ENCODE measurements at regions not wholly inside any gene's neighbourhood (a gene's known extent, or its start where the extent isn't known, plus 50 kb on each side); places are given as distances from the start of the nearest gene placed in this dataset.

DNA sequence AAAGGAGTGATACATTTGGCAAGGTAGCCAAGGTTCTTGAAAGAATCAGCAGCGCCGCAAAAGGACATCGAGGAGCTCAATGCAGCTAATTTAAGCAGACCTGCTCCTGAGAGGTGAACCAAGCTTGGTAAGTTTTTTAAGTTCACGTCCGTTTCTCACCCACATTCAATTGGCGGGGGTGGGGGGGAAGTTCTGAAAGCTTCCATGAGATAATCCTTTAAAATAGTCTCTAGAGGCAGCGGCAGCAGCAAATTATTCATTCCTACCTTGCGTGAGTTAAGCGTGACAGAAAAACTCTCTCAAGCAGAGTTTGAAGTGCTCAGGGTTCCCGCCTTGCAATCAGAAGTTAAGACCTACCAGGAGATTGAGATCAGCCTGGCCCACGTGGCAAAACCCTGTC lies 97.3 kb upstream of the NHSL1 start:
- H3K4me3 ChIP-seq (ENCODE audit: low read length): no peak overlapping the region
- DNase-seq (ENCODE audit: low read depth): no peak
- TF ChIP-seq, protein P1, sequence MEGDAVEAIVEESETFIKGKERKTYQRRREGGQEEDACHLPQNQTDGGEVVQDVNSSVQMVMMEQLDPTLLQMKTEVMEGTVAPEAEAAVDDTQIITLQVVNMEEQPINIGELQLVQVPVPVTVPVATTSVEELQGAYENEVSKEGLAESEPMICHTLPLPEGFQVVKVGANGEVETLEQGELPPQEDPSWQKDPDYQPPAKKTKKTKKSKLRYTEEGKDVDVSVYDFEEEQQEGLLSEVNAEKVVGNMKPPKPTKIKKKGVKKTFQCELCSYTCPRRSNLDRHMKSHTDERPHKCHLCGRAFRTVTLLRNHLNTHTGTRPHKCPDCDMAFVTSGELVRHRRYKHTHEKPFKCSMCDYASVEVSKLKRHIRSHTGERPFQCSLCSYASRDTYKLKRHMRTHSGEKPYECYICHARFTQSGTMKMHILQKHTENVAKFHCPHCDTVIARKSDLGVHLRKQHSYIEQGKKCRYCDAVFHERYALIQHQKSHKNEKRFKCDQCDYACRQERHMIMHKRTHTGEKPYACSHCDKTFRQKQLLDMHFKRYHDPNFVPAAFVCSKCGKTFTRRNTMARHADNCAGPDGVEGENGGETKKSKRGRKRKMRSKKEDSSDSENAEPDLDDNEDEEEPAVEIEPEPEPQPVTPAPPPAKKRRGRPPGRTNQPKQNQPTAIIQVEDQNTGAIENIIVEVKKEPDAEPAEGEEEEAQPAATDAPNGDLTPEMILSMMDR (conservative IDR thresholded peaks at IDR 0.05; ENCODE audit: low read length): no peak

DNA sequence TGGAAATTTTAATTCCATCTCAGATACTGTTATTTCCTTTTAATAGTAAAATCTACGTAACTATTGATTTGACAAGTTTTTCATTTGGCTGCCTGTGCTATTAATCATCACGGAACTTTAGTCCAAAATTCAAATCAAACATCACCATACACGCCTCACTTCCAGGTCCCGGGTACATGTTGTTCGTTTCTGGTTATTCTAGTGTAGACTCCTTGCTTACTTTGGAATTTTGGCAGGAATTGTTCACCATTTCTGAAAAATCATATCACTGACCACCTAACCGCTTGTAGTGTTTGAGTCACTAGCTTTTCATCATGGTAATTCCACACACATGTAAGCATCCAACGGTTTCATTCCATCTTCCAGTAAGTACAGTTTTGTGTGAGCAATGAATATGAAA lies 98.0 kb upstream of the NHSL1 start:
- TF ChIP-seq, protein P1 (conservative IDR thresholded peaks at IDR 0.05; ENCODE audit: low read length): no peak
- no peak for DNase-seq (ENCODE audit: low read depth)
- no peak overlapping the region for H3K4me3 ChIP-seq (ENCODE audit: low read length)

DNA sequence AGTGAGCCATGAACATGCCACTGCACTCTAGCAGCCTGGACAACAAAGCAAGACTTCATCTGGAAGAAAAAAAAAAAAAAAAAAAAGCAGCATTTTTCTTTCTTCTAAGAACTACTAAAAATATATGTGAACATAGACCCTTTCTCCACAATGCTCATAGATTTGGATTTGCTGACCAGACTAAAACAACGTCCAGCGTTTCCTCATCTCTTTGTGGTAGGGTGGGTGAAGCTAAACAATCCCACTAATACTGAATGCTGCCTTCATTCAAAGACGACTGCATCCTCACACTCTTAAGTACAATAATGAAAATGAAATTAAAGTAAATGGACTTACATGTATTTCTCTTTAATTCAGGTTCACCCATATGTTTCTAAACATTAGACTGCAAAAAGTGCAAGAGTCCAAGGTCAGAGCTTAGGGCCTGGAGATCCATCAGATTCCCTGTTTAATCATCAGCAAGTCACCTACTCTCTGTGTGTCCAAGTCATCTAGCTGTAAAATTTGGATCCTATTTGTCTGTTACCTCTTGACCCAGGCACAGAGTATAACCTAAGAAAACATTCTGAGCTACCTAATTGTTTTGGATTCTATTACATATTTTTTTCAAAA lies 99.4 kb upstream of the NHSL1 start:
- DNase-seq (ENCODE audit: low read depth): no peak
- no peak overlapping the region for H3K4me3 ChIP-seq (ENCODE audit: low read length)
- TF ChIP-seq, protein P1 (conservative IDR thresholded peaks at IDR 0.05; ENCODE audit: low read length): no peak

DNA sequence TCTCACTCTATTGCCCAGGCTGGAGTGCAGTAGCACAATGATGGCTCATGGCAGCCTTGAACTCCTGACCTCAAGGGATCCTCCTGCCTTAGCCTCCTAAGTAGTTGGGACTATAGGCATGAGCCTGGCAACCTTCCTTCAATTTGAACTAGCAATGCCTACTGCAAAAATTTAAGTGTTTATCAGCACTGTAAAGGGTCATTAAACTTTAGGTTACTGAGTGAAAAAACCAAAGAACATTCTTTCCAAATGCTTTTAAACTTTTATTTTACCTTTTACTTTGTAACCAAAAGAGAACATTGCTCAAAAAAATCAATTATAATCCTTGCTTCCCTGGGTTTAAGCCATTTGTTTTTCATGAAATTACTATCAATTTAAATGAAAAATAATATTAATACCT lies 101.0 kb upstream of the NHSL1 start:
- no peak for DNase-seq (ENCODE audit: low read depth)
- no peak overlapping the region for H3K4me3 ChIP-seq (ENCODE audit: low read length)
- TF ChIP-seq, protein P1 (conservative IDR thresholded peaks at IDR 0.05; ENCODE audit: low read length): no peak

DNA sequence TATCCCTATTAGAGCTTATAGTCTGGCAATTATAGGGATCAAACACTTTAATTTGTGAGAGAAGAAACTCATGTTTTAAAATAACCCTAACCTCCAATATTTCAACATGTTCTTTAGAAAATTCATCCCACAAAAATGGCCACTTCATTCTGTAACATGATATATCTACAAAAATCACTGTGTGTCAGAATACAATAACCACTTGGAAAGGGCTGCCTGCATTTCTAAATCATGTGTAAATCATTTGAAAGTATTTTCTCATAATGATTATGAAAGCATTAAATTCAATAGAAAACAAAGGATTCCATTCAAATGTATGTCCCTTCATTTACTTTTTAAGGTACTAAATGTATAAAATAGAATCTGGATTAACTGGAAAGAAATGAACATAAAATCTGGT lies 101.4 kb upstream of the NHSL1 start:
- H3K4me3 ChIP-seq (ENCODE audit: low read length): no peak overlapping the region
- peak; percentile 66 for DNase-seq (ENCODE audit: low read depth)
- TF ChIP-seq, protein P1 (conservative IDR thresholded peaks at IDR 0.05; ENCODE audit: low read length): no peak

DNA sequence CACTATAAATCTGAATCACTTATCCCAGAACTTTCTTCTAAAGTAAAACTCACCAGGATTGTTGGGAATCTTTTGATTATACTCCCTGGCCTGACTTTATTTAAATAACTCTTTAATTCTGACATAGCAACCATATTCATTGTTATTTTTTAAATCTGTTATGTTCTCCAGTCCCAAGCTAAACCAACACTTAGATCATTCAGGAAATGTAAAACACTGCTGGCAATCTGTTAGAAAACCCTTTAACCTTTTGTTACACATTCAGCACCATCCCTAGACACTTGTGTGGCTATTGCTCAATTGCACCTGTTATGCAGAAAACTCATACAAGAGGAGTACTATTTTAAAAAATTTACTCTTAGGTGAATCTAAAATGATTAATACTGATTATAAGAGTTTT lies 101.8 kb upstream of the NHSL1 start:
- TF ChIP-seq, protein P1 (conservative IDR thresholded peaks at IDR 0.05; ENCODE audit: low read length): no peak
- peak; percentile 29 for DNase-seq (ENCODE audit: low read depth)
- no peak overlapping the region for H3K4me3 ChIP-seq (ENCODE audit: low read length)

DNA sequence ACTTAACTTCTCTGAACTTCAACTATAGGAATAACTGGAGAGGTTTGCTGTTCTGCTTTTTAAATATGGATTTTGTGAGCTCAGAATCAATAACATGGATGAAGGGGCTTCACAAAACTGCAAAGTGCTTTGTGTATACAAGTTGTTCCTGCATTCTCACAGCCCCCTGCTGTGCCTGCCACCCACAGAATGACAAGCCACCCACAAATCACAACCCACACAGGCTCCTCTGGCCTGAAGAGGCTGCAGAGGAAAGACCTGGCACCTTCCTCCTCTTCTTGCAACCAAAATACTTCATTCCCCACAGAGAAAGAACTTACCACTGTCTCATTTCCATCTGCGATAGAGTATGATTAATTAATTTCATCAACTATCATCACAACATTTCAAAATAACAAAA lies 106.7 kb upstream of the NHSL1 start:
- TF ChIP-seq, protein P1 (conservative IDR thresholded peaks at IDR 0.05; ENCODE audit: low read length): no peak

More for the DNA sequence above, 106.7 kb upstream of the NHSL1 start:
- H3K4me3 ChIP-seq (ENCODE audit: low read length): no peak overlapping the region
- no peak for DNase-seq (ENCODE audit: low read depth)

Data from AG10803 (cell line).